Gastrocnemius medialis (tissue), 4 donors: ENCODE measurements at regions not wholly inside any gene's neighbourhood (a gene's known extent, or its start where the extent isn't known, plus 50 kb on each side); places are given as distances from the start of the nearest gene placed in this dataset.

Experiments
- CTCF ChIP-seq, 5 experiments: fragments of 450-650 bp in 3 of 5; fragments of 200-600 bp in 2 of 5; sonication (generic) in 2 of 5; IDR thresholded peaks in 4 of 5; conservative IDR thresholded peaks in 1 of 5; 1 replicate in 4 of 5; 2 replicates in 1 of 5; pipeline ENCODE4 v1.5.1; 2016 to 2019; ENCODE audit warnings: antibody characterized with exemption in 5 of 5, mild to moderate bottlenecking in 3 of 5, moderate library complexity in 3 of 5
- POLR2A ChIP-seq, 2 donors: fragments of 450-650 bp; IDR thresholded peaks; one replicate each; pipeline ENCODE4 v1.6.1; 2017; ENCODE audit warnings: antibody characterized with exemption in 2 of 2, mild to moderate bottlenecking in 2 of 2, moderate library complexity in 2 of 2

GRCh38 chr22:22742641-22743040, 98.2 kb downstream of the GGTLC2 start:
- TF ChIP-seq CTCF (IDR thresholded peaks at IDR 0.05 in 4 of 5, conservative IDR thresholded peaks at IDR 0.05 in 1 of 5) = no peak
- TF ChIP-seq POLR2A (IDR thresholded peaks at IDR 0.05) = no peak
